BLaER1 treated with 17β-estradiol and CSF1 and Interleukin-3, amounts not matched to agents 10 nM and 100 nM (cell line): ENCODE measurements at regions not wholly inside any gene's neighbourhood (a gene's known extent, or its start where the extent isn't known, plus 50 kb on each side); places are given as distances from the start of the nearest gene placed in this dataset.

ENCODE experiments used
- H3K27ac ChIP-seq, 11 experiments: shearing (Covaris generic); formaldehyde crosslinking; 2 replicates each; pipeline ENCODE4 v1.8.1; 2022
- H3K27me3 ChIP-seq, 11 experiments: shearing (Covaris generic); formaldehyde crosslinking; 2 replicates each; pipeline ENCODE4 v1.8.1; 2022
- H3K36me3 ChIP-seq, 11 experiments: shearing (Covaris generic); formaldehyde crosslinking; 2 replicates each; pipeline ENCODE4 v1.8.1; 2022
- H3K4me1 ChIP-seq, 10 experiments: shearing (Covaris generic); formaldehyde crosslinking; 2 replicates each; pipeline ENCODE4 v1.8.1; 2022
- H3K4me2 ChIP-seq, 11 experiments: shearing (Covaris generic); formaldehyde crosslinking; 2 replicates each; pipeline ENCODE4 v1.8.1; 2022
- H3K4me3 ChIP-seq, 10 experiments: shearing (Covaris generic); formaldehyde crosslinking; 2 replicates each; pipeline ENCODE4 v1.8.1; 2022
- H3K9ac ChIP-seq, 11 experiments: shearing (Covaris generic); formaldehyde crosslinking; 2 replicates each; pipeline ENCODE4 v1.8.1; 2022
- H3K9me3 ChIP-seq, 11 experiments: shearing (Covaris generic); formaldehyde crosslinking; replicated peaks in 1 of 11; 2 replicates each; pipeline ENCODE4 v1.8.1; 2022
- H4K20me1 ChIP-seq, 11 experiments: shearing (Covaris generic); formaldehyde crosslinking; 2 replicates each; pipeline ENCODE4 v1.8.1; 2022
- Cebpa-rat ChIP-seq, 11 experiments: shearing (Covaris generic); IDR thresholded peaks; 2 replicates each; pipeline ENCODE4 v1.8.1; 2022

DNA sequence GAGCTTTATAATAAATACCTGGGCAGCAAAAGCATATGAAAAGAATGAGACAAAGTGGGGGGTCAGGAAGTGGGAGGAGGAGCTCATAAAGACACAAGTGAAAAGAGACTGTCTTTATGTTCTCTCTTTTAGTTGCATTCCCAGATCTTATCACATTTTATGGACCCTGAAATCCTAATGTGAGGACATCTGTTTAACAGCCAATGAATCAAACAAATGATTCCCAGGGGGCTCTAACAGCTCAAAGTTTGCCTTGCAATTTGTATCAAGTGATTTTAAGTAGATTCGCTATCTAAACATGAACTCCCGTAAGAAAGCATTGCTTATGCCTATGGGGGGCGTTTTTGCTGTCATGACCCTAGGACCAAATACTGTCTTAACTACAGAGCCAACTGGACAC is 332.3 kb upstream of the CNTN4 start:
- no peaks in the 10 kb centered on the region for H3K4me1 ChIP-seq
- H3K9me3 ChIP-seq: no peaks in the 10 kb centered on the region
- H3K4me3 ChIP-seq: no peak overlapping the region
- H4K20me1 ChIP-seq: no peaks in the 10 kb centered on the region
- TF ChIP-seq Cebpa-rat (IDR thresholded peaks at IDR 0.05): no peak
- no peaks in the 10 kb centered on the region for H3K27me3 ChIP-seq
- H3K27ac ChIP-seq: no peak overlapping the region
- H3K36me3 ChIP-seq: no peaks in the 10 kb centered on the region
- H3K9ac ChIP-seq: no peak overlapping the region
- no peak overlapping the region for H3K4me2 ChIP-seq

DNA sequence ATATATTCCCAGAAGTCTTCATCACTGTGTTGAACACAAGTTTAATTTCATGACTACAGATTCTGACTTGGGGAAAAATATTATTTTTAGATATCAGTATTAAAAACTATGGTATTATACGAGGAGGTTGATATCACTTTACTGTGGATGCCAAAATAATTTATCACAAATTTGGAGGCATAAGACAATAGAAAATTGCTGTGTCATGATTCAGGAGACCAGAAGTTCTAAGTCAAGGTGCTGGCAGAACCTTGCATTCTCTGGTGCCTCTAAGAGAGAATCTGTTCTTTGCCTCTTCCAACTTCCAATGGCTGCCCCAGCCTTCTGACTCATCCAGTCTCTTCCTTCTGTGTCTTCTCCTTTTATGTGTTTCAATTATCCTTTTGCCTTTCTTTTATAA is 325.0 kb upstream of the CNTN4 start:
- no peaks in the 10 kb centered on the region for H3K4me1 ChIP-seq
- no peak overlapping the region for H3K4me2 ChIP-seq
- H3K27ac ChIP-seq: no peak overlapping the region
- no peaks in the 10 kb centered on the region for H3K27me3 ChIP-seq
- no peak overlapping the region for H3K4me3 ChIP-seq
- H4K20me1 ChIP-seq: no peaks in the 10 kb centered on the region
- H3K9me3 ChIP-seq: no peaks in the 10 kb centered on the region
- no peak for TF ChIP-seq Cebpa-rat (IDR thresholded peaks at IDR 0.05)
- H3K9ac ChIP-seq: no peak overlapping the region
- H3K36me3 ChIP-seq: no peaks in the 10 kb centered on the region

DNA sequence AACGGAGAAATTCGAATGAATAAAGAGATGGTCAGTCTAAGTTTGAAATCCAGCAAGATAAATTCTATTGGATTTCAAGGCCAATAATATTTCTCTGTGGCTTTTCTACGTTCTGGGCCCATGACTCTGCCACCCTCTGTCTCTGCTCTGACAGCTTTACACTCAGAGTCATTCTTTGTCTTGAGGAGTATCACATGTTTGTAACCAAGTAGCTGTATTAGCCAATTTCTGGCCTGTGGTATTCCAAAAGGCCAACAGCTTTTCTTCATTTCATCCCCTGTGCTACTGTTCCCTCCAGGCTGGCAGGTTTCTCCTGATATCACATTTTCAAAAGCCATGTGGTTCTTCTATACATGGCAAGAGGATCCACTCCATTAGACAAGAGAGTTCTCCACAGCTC is 324.1 kb upstream of the CNTN4 start:
- Histone ChIP-seq H3K4me1 (no peaks in the 10 kb centered on the region), H3K9me3 (no peaks in the 10 kb centered on the region), H3K4me2 (no peak overlapping the region), H3K36me3 (no peaks in the 10 kb centered on the region), H3K27me3 (no peaks in the 10 kb centered on the region), H3K9ac (no peak overlapping the region), H4K20me1 (no peaks in the 10 kb centered on the region), H3K4me3 (no peak overlapping the region), H3K27ac (no peak overlapping the region)
- TF ChIP-seq Cebpa-rat (IDR thresholded peaks at IDR 0.05): no peak

DNA sequence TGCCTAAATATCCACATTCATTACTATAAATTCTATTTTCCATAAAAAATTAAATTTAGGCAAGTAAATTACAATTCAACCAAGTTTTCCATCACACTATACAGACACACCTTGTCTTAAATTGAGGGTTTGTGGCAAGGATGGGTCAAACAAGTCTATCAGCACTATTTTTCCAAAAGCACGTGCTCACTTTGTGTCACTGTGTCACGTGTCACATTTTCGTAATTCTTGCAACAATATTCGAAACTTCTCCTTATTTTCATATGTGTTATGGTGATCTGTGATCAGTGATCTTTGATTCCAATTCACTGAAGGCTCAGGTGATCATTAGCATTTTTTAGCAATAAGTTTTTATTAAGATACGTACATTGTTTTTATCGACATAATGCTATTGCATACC is 323.3 kb upstream of the CNTN4 start:
- no peaks in the 10 kb centered on the region for H3K9me3 ChIP-seq
- no peak for TF ChIP-seq Cebpa-rat (IDR thresholded peaks at IDR 0.05)
- H4K20me1 ChIP-seq: no peaks in the 10 kb centered on the region
- no peak overlapping the region for H3K9ac ChIP-seq
- H3K4me1 ChIP-seq: no peaks in the 10 kb centered on the region
- no peak overlapping the region for H3K4me2 ChIP-seq
- H3K36me3 ChIP-seq: no peaks in the 10 kb centered on the region
- H3K27ac ChIP-seq: no peak overlapping the region
- no peaks in the 10 kb centered on the region for H3K27me3 ChIP-seq
- H3K4me3 ChIP-seq: no peak overlapping the region

DNA sequence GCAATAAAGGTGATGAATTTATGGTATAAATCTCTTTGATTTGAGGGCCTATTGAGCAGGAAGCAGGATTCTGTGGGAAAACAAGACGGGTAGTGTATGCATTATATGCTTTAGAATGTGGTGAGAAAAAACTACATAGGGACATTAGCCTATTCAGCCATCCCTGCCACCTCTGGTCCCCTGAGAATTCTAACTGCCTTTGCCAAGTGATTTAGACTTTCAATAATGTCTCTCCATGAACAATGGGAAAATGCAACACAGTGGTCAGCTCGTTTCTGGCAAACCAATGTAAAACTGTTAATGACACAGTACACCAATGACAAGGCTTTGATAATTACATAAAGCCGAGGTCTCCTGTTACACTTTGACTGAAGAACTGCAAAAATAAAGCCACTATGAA is 314.7 kb upstream of the CNTN4 start:
- Histone ChIP-seq H3K4me1 (no peaks in the 10 kb centered on the region), H3K4me2 (no peak overlapping the region), H3K4me3 (no peak overlapping the region), H4K20me1 (no peaks in the 10 kb centered on the region), H3K36me3 (no peaks in the 10 kb centered on the region), H3K9ac (no peak overlapping the region), H3K27me3 (no peaks in the 10 kb centered on the region), H3K27ac (no peak overlapping the region), H3K9me3 (no peaks in the 10 kb centered on the region)
- no peak for TF ChIP-seq Cebpa-rat (IDR thresholded peaks at IDR 0.05)

DNA sequence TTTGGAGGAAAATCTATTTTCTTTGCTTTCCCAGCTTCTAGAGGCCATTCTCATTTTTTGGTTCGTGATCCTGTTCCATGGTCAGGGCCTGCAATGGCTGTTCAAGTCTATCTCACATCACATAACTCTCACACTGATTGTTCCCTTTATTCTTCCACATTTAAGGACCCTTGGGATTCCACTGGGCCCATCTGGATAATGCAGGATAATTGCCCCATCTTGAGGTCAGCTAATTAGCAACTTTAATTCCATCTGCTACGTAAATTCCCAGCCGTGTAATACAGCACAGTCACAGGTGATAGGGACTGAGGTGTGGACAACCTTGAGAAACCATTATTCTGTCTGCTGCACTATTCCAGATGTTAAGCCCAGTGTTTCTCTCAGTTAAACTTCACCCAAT is 311.6 kb upstream of the CNTN4 start:
- Histone ChIP-seq H3K36me3 (no peaks in the 10 kb centered on the region), H3K4me3 (no peak overlapping the region), H3K4me1 (no peaks in the 10 kb centered on the region), H3K4me2 (no peak overlapping the region), H3K27me3 (no peaks in the 10 kb centered on the region), H3K9ac (no peak overlapping the region), H3K9me3 (no peaks in the 10 kb centered on the region), H3K27ac (no peak overlapping the region), H4K20me1 (no peaks in the 10 kb centered on the region)
- TF ChIP-seq Cebpa-rat (IDR thresholded peaks at IDR 0.05): no peak

DNA sequence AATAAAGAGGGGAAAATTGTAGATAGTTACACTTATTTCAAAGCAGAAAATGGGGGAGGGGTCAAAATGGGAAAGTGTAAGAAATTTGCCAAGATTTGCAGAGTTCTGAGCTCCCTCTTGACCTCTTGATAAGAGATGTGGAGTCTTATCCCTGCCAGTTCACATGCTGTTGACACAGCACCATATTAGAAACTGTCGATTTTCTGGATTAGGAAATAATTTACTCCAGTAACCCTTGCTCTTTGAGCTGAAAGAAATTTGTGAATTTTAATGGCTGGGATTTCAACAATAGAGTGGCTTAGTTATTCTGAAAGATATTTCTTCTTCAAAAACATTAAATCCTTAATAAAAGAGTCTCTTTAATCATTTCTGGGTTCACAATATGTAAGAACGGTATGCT is 306.2 kb upstream of the CNTN4 start:
- H3K4me2 ChIP-seq: no peak overlapping the region
- H3K36me3 ChIP-seq: no peaks in the 10 kb centered on the region
- no peak overlapping the region for H3K27ac ChIP-seq
- no peaks in the 10 kb centered on the region for H3K27me3 ChIP-seq
- H4K20me1 ChIP-seq: no peaks in the 10 kb centered on the region
- no peak for TF ChIP-seq Cebpa-rat (IDR thresholded peaks at IDR 0.05)
- H3K9ac ChIP-seq: no peak overlapping the region
- H3K9me3 ChIP-seq: no peaks in the 10 kb centered on the region
- no peaks in the 10 kb centered on the region for H3K4me1 ChIP-seq
- no peak overlapping the region for H3K4me3 ChIP-seq

DNA sequence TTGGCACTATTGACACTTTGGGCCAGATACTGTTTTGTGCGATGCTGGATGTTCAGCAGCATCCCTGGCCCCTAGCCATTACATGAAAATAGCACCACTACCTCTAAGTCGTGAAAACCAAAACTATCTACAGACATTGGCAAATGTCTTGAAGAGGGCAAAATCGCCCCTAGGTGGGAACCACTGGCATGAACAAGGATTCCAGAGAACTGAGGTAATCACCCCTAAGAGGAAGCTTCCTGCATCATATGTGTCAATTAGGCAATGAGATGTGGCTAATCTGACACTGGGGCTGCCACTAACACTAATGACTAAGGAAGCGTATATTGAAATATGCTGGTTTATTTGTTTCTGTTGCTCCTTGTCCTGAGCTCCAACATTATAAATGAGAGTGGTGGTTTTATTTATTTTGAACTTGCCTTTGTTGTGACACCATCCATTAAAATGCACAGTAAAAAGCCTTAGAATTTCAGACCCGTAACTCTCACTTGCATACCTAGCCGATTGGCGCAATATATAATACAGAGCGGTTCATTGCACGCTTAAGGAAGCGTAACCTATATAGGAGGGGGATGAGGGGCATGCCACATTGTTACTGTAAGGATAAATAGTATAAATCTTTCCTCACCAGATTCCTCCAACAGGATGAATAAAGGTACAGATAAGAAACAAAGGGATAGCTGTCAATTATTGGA is 299.8 kb upstream of the CNTN4 start:
- Histone ChIP-seq H3K36me3 (no peaks in the 10 kb centered on the region), H3K4me1 (no peaks in the 10 kb centered on the region), H3K27me3 (no peaks in the 10 kb centered on the region), H4K20me1 (no peaks in the 10 kb centered on the region), H3K9ac (no peak overlapping the region), H3K4me2 (no peak overlapping the region), H3K27ac (no peak overlapping the region), H3K9me3 (no peaks in the 10 kb centered on the region), H3K4me3 (no peak overlapping the region)
- TF ChIP-seq Cebpa-rat (IDR thresholded peaks at IDR 0.05): no peak

DNA sequence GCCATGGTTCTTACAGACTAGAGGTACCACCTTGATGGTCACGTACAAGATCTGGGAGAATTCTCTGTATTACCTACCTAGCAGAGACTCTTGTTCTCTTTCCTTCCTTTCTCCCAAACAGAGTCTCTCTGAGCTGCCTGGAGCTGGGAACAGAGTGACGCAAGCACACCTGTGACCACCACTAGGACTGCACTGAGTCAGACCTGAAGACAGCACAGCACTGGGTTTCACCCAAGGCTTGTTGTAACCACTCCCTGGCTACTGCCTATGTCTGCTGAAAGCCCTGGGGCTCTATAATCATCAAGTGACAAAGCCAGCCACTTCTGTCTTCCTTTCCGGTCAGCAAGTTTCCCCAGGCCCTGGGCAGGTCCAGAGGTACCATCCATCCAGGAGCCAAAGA is 293.3 kb upstream of the CNTN4 start:
- Histone ChIP-seq H3K36me3 (no peaks in the 10 kb centered on the region), H4K20me1 (no peaks in the 10 kb centered on the region), H3K9ac (no peak overlapping the region), H3K4me2 (no peak overlapping the region), H3K4me3 (no peak overlapping the region), H3K27me3 (no peaks in the 10 kb centered on the region), H3K4me1 (no peaks in the 10 kb centered on the region), H3K27ac (no peak overlapping the region), H3K9me3 (peaks cover 4 to 38% (median 16%) of the 10 kb centered on the region in 11 experiments; a peak in 16 of 22 replicates)
- no peak for TF ChIP-seq Cebpa-rat (IDR thresholded peaks at IDR 0.05)

DNA sequence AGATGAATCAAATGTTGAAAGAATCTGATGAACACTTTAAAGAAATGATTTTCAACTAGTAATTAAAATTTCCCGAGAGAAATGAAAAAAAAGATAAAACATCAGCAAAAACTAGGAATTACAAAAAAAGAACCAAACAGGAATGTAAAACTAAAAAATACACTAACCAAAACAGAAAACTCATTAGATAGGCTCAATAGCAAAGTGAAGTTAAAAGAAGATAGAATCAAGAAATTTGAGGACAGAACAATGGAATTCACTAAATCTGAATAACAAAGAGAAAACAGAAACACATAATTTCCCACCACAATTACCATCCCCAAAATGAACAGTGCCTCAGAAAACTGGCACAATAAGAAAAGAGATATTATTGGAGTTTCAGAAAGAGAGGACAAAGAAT is 290.1 kb upstream of the CNTN4 start:
- Histone ChIP-seq H3K4me3 (no peak overlapping the region), H3K36me3 (no peaks in the 10 kb centered on the region), H3K4me2 (no peak overlapping the region), H3K4me1 (no peaks in the 10 kb centered on the region), H3K27ac (no peak overlapping the region), H4K20me1 (no peaks in the 10 kb centered on the region), H3K27me3 (no peaks in the 10 kb centered on the region), H3K9ac (no peak overlapping the region), H3K9me3 (peaks cover 4 to 38% (median 16%) of the 10 kb centered on the region in 11 experiments; a peak in 16 of 22 replicates)
- no peak for TF ChIP-seq Cebpa-rat (IDR thresholded peaks at IDR 0.05)
